Erythroblast (primary cell): ENCODE measurements at regions not wholly inside any gene's neighbourhood (a gene's known extent, or its start where the extent isn't known, plus 50 kb on each side); places are given as distances from the start of the nearest gene placed in this dataset.

Source experiments
- GATA1 ChIP-seq: IDR thresholded peaks from 2 replicates; pipeline ENCODE4 v1.6.1; 2011; ENCODE audit warnings: low read depth, mild to moderate bottlenecking, control low read depth, low read length, moderate library complexity
- POLR2A ChIP-seq: IDR thresholded peaks from 2 replicates; pipeline ENCODE4 v1.6.1; 2011; ENCODE audit warnings: mild to moderate bottlenecking, low read length

- no peak for TF ChIP-seq GATA1
- no peak for TF ChIP-seq POLR2A
Measured at GRCh38 chr11:95653099-95653498, 136.5 kb downstream of the FAM76B start.
